Body of pancreas (tissue), 4 donors: ENCODE measurements at regions not wholly inside any gene's neighbourhood (a gene's known extent, or its start where the extent isn't known, plus 50 kb on each side); places are given as distances from the start of the nearest gene placed in this dataset.

ENCODE experiments used
- CTCF ChIP-seq, 7 experiments: fragments of 450-650 bp in 4 of 7; fragments of 200-600 bp in 3 of 7; sonication (generic) in 3 of 7; IDR thresholded peaks; one replicate each; pipeline ENCODE4 v1.5.1; 2016 to 2019; ENCODE audit warnings: antibody characterized with exemption in 7 of 7
- POLR2A ChIP-seq, 3 donors: fragments of 450-650 bp; IDR thresholded peaks; one replicate each; pipeline ENCODE4 v1.6.1; 2016; ENCODE audit warnings: antibody characterized with exemption in 3 of 3, mild to moderate bottlenecking in 2 of 3

- no peak for TF ChIP-seq CTCF (IDR thresholded peaks at IDR 0.05)
- TF ChIP-seq POLR2A (IDR thresholded peaks at IDR 0.05) = no peak
Observed at GRCh38 chr11:94241896-94242295, 62.5 kb upstream of the IZUMO1R start.
